Prostate gland (tissue), 2 donors: ENCODE measurements at regions not wholly inside any gene's neighbourhood (a gene's known extent, or its start where the extent isn't known, plus 50 kb on each side); places are given as distances from the start of the nearest gene placed in this dataset.

Source experiments
- DNase-seq: peaks from one replicate; pipeline ENCODE4 v3.0.0-alpha.2; 2019; ENCODE audit warnings: low spot score
- H3K27ac ChIP-seq, 2 donors: fragments of 200-600 bp; sonication (generic); 2 replicates each; pipeline ENCODE4 v1.5.1; 2017 to 2019
- H3K27me3 ChIP-seq: fragments of 200-600 bp; sonication (generic); replicated peaks from 2 replicates; pipeline ENCODE4 v1.5.1; 2019; ENCODE audit not compliant: insufficient read depth
- H3K36me3 ChIP-seq, 2 donors: fragments of 200-600 bp; sonication (generic); 1 replicate in 1 of 2; 2 replicates in 1 of 2; pipeline versions ENCODE4 v1.5.1 to v1.8.1; 2017 to 2019
- H3K4me1 ChIP-seq: fragments of 200-600 bp; sonication (generic); replicated peaks from 2 replicates; pipeline ENCODE4 v1.5.1; 2019
- H3K4me3 ChIP-seq, 2 donors: fragments of 200-600 bp; sonication (generic); 2 replicates each; pipeline ENCODE4 v1.5.1; 2017 to 2019
- H3K9me3 ChIP-seq: fragments of 200-600 bp; sonication (generic); 2 replicates; pipeline ENCODE4 v1.5.1; 2017
- POLR2A ChIP-seq: fragments of 450-650 bp; IDR thresholded peaks from one replicate; pipeline ENCODE4 v1.6.1; 2016; ENCODE audit warnings: antibody characterized with exemption, mild to moderate bottlenecking
- POLR2AphosphoS5 ChIP-seq: sonication (generic); formaldehyde crosslinking; IDR thresholded peaks from one replicate; pipeline ENCODE4 v1.6.1; 2017; ENCODE audit warnings: antibody characterized with exemption
- WGBS: methylation state at CpG from one replicate; pipeline ENCODE4 v1.1.5; 2018; 5-methylcytosine and 5-hydroxymethylcytosine counted together
- intact Hi-C: fragments of 100-400 bp; cut with DNase I; formaldehyde crosslinking; loops from one replicate; pipeline ENCODE4 v1.14.2; 2022
- TF ChIP-seq, protein P1 (sequence below), 4 experiments: fragments of 200-600 bp in 2 of 4; fragments of 450-650 bp in 2 of 4; sonication (generic) in 2 of 4; IDR thresholded peaks; 1 replicate in 3 of 4; 2 replicates in 1 of 4; pipeline ENCODE4 v1.5.1; 2016 to 2019; ENCODE audit warnings: antibody characterized with exemption in 4 of 4, mild to moderate bottlenecking in 2 of 4, moderate library complexity in 2 of 4

GRCh38 chr20:48556956-48557355 is 270.8 kb downstream of the PREX1 start:
- H3K9me3 ChIP-seq, result no peaks in the 10 kb centered on the region
- H3K4me3 ChIP-seq, result no peak overlapping the region
- TF ChIP-seq POLR2AphosphoS5 (no peak), POLR2A (no peak)
- TF ChIP-seq, protein P1, sequence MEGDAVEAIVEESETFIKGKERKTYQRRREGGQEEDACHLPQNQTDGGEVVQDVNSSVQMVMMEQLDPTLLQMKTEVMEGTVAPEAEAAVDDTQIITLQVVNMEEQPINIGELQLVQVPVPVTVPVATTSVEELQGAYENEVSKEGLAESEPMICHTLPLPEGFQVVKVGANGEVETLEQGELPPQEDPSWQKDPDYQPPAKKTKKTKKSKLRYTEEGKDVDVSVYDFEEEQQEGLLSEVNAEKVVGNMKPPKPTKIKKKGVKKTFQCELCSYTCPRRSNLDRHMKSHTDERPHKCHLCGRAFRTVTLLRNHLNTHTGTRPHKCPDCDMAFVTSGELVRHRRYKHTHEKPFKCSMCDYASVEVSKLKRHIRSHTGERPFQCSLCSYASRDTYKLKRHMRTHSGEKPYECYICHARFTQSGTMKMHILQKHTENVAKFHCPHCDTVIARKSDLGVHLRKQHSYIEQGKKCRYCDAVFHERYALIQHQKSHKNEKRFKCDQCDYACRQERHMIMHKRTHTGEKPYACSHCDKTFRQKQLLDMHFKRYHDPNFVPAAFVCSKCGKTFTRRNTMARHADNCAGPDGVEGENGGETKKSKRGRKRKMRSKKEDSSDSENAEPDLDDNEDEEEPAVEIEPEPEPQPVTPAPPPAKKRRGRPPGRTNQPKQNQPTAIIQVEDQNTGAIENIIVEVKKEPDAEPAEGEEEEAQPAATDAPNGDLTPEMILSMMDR (IDR thresholded peaks at IDR 0.05), result no peak
- WGBS, result 59% methylated on average over 6 of the region's 6 CpGs
- H3K27ac ChIP-seq, result no peak overlapping the region
- no peaks in the 10 kb centered on the region for H3K27me3 ChIP-seq
- no peaks in the 10 kb centered on the region for H3K36me3 ChIP-seq
- H3K4me1 ChIP-seq, result no peaks in the 10 kb centered on the region
- intact Hi-C loops, result no loop called here
- DNase-seq, result no peak

GRCh38 chr20:48552550-48552949 is 275.2 kb downstream of the PREX1 start:
- H3K9me3 ChIP-seq, result no peaks in the 10 kb centered on the region
- no peak for TF ChIP-seq POLR2A
- TF ChIP-seq POLR2AphosphoS5, result no peak
- TF ChIP-seq, protein P1 (IDR thresholded peaks at IDR 0.05), result no peak
- H3K27ac ChIP-seq, result no peak overlapping the region
- no peaks in the 10 kb centered on the region for H3K27me3 ChIP-seq
- no peak for DNase-seq
- H3K4me3 ChIP-seq, result no peak overlapping the region
- no peaks in the 10 kb centered on the region for H3K4me1 ChIP-seq
- intact Hi-C loops, result no loop called here
- WGBS, result 89% methylated on average over 8 of the region's 8 CpGs
- H3K36me3 ChIP-seq, result no peaks in the 10 kb centered on the region

GRCh38 chr20:48550814-48551213 is 277.0 kb downstream of the PREX1 start:
- intact Hi-C loops, result no loop called here
- H3K36me3 ChIP-seq, result no peaks in the 10 kb centered on the region
- WGBS, result 69% methylated on average over 7 of the region's 7 CpGs
- H3K9me3 ChIP-seq, result no peaks in the 10 kb centered on the region
- TF ChIP-seq, protein P1 (IDR thresholded peaks at IDR 0.05), result no peak
- TF ChIP-seq POLR2A, result no peak
- TF ChIP-seq POLR2AphosphoS5, result no peak
- no peaks in the 10 kb centered on the region for H3K4me1 ChIP-seq
- no peaks in the 10 kb centered on the region for H3K27me3 ChIP-seq
- H3K27ac ChIP-seq, result no peak overlapping the region
- DNase-seq, result no peak
- H3K4me3 ChIP-seq, result no peak overlapping the region

DNA sequence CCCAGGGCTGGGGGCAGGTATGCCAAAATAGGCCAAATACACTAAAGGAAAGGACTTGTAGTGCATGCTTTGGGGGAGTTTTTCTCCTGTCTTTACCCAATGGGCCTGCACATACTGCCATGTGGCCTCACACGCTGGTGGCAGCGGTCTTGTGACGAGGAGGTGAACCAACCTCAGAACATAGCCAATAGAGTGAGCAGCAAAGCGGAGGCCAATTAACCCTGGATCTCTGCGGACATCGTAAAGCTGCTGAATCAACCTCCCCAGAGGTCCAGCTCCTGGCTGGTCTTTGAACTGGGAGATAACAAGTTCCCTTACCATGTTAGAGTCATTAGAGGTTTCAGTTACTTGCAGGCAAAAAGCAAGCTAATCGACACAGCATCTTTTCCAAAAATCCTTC is 280.1 kb downstream of the PREX1 start:
- intact Hi-C loops, result no loop called here

More for the DNA sequence above, 280.1 kb downstream of the PREX1 start:
- Histone ChIP-seq H3K4me3 (no peak overlapping the region), H3K27me3 (no peaks in the 10 kb centered on the region), H3K4me1 (no peaks in the 10 kb centered on the region), H3K36me3 (no peaks in the 10 kb centered on the region), H3K27ac (no peak overlapping the region), H3K9me3 (no peaks in the 10 kb centered on the region)
- 92% methylated on average over 7 of the region's 7 CpGs for WGBS
- DNase-seq, result no peak
- TF ChIP-seq, protein P1 (IDR thresholded peaks at IDR 0.05), result no peak
- TF ChIP-seq POLR2A (no peak), POLR2AphosphoS5 (no peak)
